ENCODE measurements at regions not wholly inside any gene's neighbourhood (a gene's known extent, or its start where the extent isn't known, plus 50 kb on each side); places are given as distances from the start of the nearest gene placed in this dataset.

DNA sequence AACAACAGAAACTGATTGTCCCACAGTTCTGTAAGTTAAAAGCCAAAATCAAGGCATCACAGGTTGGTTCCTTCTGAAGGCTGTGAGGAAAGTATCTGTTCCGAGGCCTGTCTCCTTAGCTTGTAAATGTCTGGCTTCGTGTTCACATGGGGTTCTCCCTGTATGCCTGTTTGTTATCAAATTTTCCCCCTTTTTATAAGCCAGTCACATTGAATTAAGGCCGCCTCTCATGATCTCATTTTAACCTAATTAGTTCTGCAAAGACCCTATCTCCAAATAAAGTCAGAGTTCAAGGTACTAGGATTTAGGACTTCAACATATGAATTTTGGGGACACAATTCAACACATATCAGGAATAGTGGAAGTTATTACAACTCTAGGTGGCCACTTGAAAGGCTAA is 331.5 kb downstream of the PIK3R1 start:
- Histone ChIP-seq H3K9me2 (ENCODE audit: insufficient read depth) (no peaks in the 10 kb centered on the region), H3K9me3 (ENCODE audit: control insufficient read depth in 1 of 2, insufficient read depth in 1 of 2, low read depth in 1 of 2, low read length in 2 of 2) (no peaks in the 10 kb centered on the region), H3K4me2 (ENCODE audit: low read length) (no peak overlapping the region), H2AFZ (ENCODE audit: low read depth, low read length, poor library complexity, severe bottlenecking) (no peak overlapping the region), H3K36me3 (ENCODE audit: control insufficient read depth in 1 of 2, insufficient read depth in 2 of 2, low read length in 2 of 2) (no peaks in the 10 kb centered on the region), H3K79me2 (ENCODE audit: insufficient read depth, low read length) (no peaks in the 10 kb centered on the region), H4K20me1 (ENCODE audit: insufficient read depth) (no peaks in the 10 kb centered on the region), H3K4me3 (replicated peaks in 1 of 2; ENCODE audit: low read depth in 1 of 2, low read length in 2 of 2) (no peak overlapping the region), H3K27ac (ENCODE audit: low read depth, low read length) (no peak overlapping the region), H3K4me1 (ENCODE audit: control insufficient read depth in 1 of 2, insufficient read depth in 2 of 2, low read length in 2 of 2) (peaks cover 2 to 18% of the 10 kb centered on the region in 2 experiments; a peak in 2 of 4 replicates), H3K9ac (ENCODE audit: low read length) (no peak overlapping the region), H3K27me3 (ENCODE audit: insufficient read depth, low read length) (no peaks in the 10 kb centered on the region)
- RAD21 ChIA-PET (ENCODE audit: low non-redundant PET in 1 of 2, low total read pairs in 2 of 2, uncharacterized antibody in 2 of 2, unreplicated experiment in 2 of 2), result no interaction called here
- intact Hi-C loops (cut with micrococcal nuclease), result loop anchor here (10.0 kb wide), 1 partner anchor 262 kb away; no protein-coding TSS in a partner anchor
- DNase-seq (ENCODE audit: low read depth, low spot score) (no peak), ATAC-seq (no peak)
- no TSS peak for BruUV-seq (replicated peaks)
- POLR2A ChIA-PET, result no interaction called here
- TF ChIP-seq POLR2A (IDR thresholded peaks at IDR 0.05; ENCODE audit: borderline replicate concordance, extremely low read depth, insufficient read depth, insufficient read length), result no peak
- CTCF ChIA-PET, result no interaction called here

DNA sequence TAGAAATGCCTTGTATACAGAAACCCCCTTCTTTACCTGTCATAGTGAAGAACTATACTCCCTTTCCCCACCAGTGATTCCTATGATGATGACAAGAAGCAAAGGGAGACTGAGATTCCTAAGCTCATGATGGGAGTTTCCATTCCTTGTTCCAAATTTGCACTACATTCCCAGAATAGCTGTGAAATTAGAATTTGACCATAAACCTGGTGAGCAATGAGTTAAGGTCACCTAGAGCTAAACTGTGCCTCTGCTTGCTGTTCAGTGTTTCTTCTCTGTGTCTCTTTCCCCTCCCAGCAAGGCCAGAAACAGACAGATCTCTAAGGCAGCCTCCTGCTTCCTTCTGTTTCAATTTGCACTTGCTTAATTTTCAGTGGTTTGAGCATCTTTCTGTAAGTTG is 332.1 kb downstream of the PIK3R1 start:
- no peaks in the 10 kb centered on the region for H3K9me2 ChIP-seq (ENCODE audit: insufficient read depth)
- ChIA-PET RAD21 (ENCODE audit: low non-redundant PET in 1 of 2, low total read pairs in 2 of 2, uncharacterized antibody in 2 of 2, unreplicated experiment in 2 of 2) (no interaction called here), CTCF (no interaction called here), POLR2A (no interaction called here)
- peaks cover 2 to 18% of the 10 kb centered on the region in 2 experiments; a peak in 2 of 4 replicates for H3K4me1 ChIP-seq (ENCODE audit: control insufficient read depth in 1 of 2, insufficient read depth in 2 of 2, low read length in 2 of 2)
- BruUV-seq (replicated peaks), result no TSS peak
- no peaks in the 10 kb centered on the region for H3K9me3 ChIP-seq (ENCODE audit: control insufficient read depth in 1 of 2, insufficient read depth in 1 of 2, low read depth in 1 of 2, low read length in 2 of 2)
- H3K4me2 ChIP-seq (ENCODE audit: low read length), result no peak overlapping the region
- intact Hi-C loops (cut with micrococcal nuclease), result loop anchor here (10.0 kb wide), 1 partner anchor 263 kb away; no protein-coding TSS in a partner anchor
- no peak overlapping the region for H3K9ac ChIP-seq (ENCODE audit: low read length)
- no peaks in the 10 kb centered on the region for H3K79me2 ChIP-seq (ENCODE audit: insufficient read depth, low read length)
- no peaks in the 10 kb centered on the region for H4K20me1 ChIP-seq (ENCODE audit: insufficient read depth)
- H3K27ac ChIP-seq (ENCODE audit: low read depth, low read length), result no peak overlapping the region
- DNase-seq (ENCODE audit: low read depth, low spot score) (no peak), ATAC-seq (no peak)
- H3K36me3 ChIP-seq (ENCODE audit: control insufficient read depth in 1 of 2, insufficient read depth in 2 of 2, low read length in 2 of 2), result no peaks in the 10 kb centered on the region
- no peak overlapping the region for H3K4me3 ChIP-seq (replicated peaks in 1 of 2; ENCODE audit: low read depth in 1 of 2, low read length in 2 of 2)
- TF ChIP-seq FOSL1 (IDR thresholded peaks at IDR 0.05; ENCODE audit: low read depth) (no peak), POLR2A (IDR thresholded peaks at IDR 0.05; ENCODE audit: borderline replicate concordance, extremely low read depth, insufficient read depth, insufficient read length) (no peak)
- no peak overlapping the region for H2AFZ ChIP-seq (ENCODE audit: low read depth, low read length, poor library complexity, severe bottlenecking)
- H3K27me3 ChIP-seq (ENCODE audit: insufficient read depth, low read length), result no peaks in the 10 kb centered on the region

Measured in HCT116 (cell line).